Keratinocyte (primary cell): ENCODE measurements at regions not wholly inside any gene's neighbourhood (a gene's known extent, or its start where the extent isn't known, plus 50 kb on each side); places are given as distances from the start of the nearest gene placed in this dataset.

Source experiments
- DNase-seq: peaks from one replicate; pipeline ENCODE4 v3.0.0-alpha.2; 2011; ENCODE audit warnings: low read depth, missing footprints, low spot score
- FAIRE-seq: peaks from 2 replicates; lab custom pipeline; 2011; peaks lifted over from hg19 to GRCh38; lab: Jason Lieb, UNC
- H2AFZ ChIP-seq: 2 replicates; pipeline ENCODE4 v1.6.0; 2012; ENCODE audit warnings: low read length, control low read depth, inconsistent platforms; ENCODE audit not compliant: control insufficient read depth
- H3K27ac ChIP-seq: 2 replicates; pipeline ENCODE4 v1.5.1; 2011; ENCODE audit warnings: low read length; ENCODE audit not compliant: control insufficient read depth, insufficient read depth
- H3K27me3 ChIP-seq: 3 replicates; pipeline ENCODE4 v1.6.0; 2011; ENCODE audit warnings: low read length; ENCODE audit not compliant: control insufficient read depth, insufficient read depth; ENCODE audit errors: extremely low read depth
- H3K36me3 ChIP-seq, 2 experiments: 2 replicates in 1 of 2; 3 replicates in 1 of 2; pipeline ENCODE4 v1.5.1; 2011; ENCODE audit warnings: low read length in 2 of 2, mild to moderate bottlenecking in 1 of 2; ENCODE audit not compliant: control insufficient read depth in 2 of 2, insufficient read depth in 2 of 2; ENCODE audit errors: extremely low read depth in 1 of 2
- H3K4me1 ChIP-seq: 3 replicates; pipeline ENCODE4 v1.5.1; 2011; ENCODE audit warnings: low read length; ENCODE audit not compliant: control insufficient read depth, insufficient read depth; ENCODE audit errors: extremely low read depth
- H3K4me2 ChIP-seq: 3 replicates; pipeline ENCODE4 v1.6.0; 2011; ENCODE audit warnings: low read depth, low read length; ENCODE audit not compliant: control insufficient read depth, insufficient read depth; ENCODE audit errors: extremely low read depth
- H3K4me3 ChIP-seq, 3 experiments: fragments of 200-600 bp in 1 of 3; sonication (generic) in 1 of 3; 2 replicates in 2 of 3; 3 replicates in 1 of 3; pipeline ENCODE4 v1.5.1; 2011 to 2016; ENCODE audit warnings: low read length in 3 of 3, mild to moderate bottlenecking in 3 of 3, control low read depth in 2 of 3, inconsistent platforms in 1 of 3, low read depth in 1 of 3, mixed read lengths in 1 of 3, mixed run types in 1 of 3, moderate library complexity in 1 of 3; ENCODE audit not compliant: control insufficient read depth in 2 of 3, insufficient read depth in 2 of 3; ENCODE audit errors: extremely low read depth in 1 of 3
- H3K79me2 ChIP-seq: 2 replicates; pipeline ENCODE4 v1.6.0; 2012; ENCODE audit warnings: low read length; ENCODE audit not compliant: control insufficient read depth, insufficient read depth
- H3K9ac ChIP-seq: 3 replicates; pipeline ENCODE4 v1.6.0; 2011; ENCODE audit warnings: low read length; ENCODE audit not compliant: control insufficient read depth, insufficient read depth; ENCODE audit errors: extremely low read depth
- H3K9me1 ChIP-seq: 3 replicates; pipeline ENCODE4 v1.6.0; 2011; ENCODE audit warnings: low read length; ENCODE audit not compliant: control insufficient read depth, insufficient read depth; ENCODE audit errors: extremely low read depth
- H3K9me3 ChIP-seq: 2 replicates; pipeline ENCODE4 v1.5.1; 2012; ENCODE audit warnings: low read depth, low read length; ENCODE audit not compliant: control insufficient read depth
- H4K20me1 ChIP-seq: 3 replicates; pipeline ENCODE4 v1.6.0; 2011; ENCODE audit warnings: low read length; ENCODE audit not compliant: control insufficient read depth, insufficient read depth; ENCODE audit errors: extremely low read depth
- EZH2 ChIP-seq: IDR thresholded peaks from one replicate; pipeline ENCODE4 v1.6.1; 2012; ENCODE audit warnings: inconsistent platforms, mild to moderate bottlenecking, low read length, moderate library complexity
- dilution Hi-C: fragments of 300-500 bp; cut with MboI; formaldehyde crosslinking; loops from one replicate; pipeline ENCODE4 v1.7.0; 2020; ENCODE audit warnings: low sequenced_read_pairs; ENCODE audit not compliant: extremely low pct_ligation_motif_present
- TF ChIP-seq, protein P1 (sequence below), 3 experiments: IDR thresholded peaks in 1 of 3; conservative IDR thresholded peaks in 1 of 3; optimal IDR thresholded peaks in 1 of 3; 2 replicates in 2 of 3; 3 replicates in 1 of 3; pipeline versions ENCODE3 to v1.5.1; 2011; ENCODE audit warnings: low read length in 3 of 3, mild to moderate bottlenecking in 3 of 3, moderate library complexity in 2 of 3, control low read depth in 1 of 3, inconsistent platforms in 1 of 3; ENCODE audit not compliant: insufficient read depth in 2 of 3; ENCODE audit errors: extremely low read depth in 1 of 3

DNA sequence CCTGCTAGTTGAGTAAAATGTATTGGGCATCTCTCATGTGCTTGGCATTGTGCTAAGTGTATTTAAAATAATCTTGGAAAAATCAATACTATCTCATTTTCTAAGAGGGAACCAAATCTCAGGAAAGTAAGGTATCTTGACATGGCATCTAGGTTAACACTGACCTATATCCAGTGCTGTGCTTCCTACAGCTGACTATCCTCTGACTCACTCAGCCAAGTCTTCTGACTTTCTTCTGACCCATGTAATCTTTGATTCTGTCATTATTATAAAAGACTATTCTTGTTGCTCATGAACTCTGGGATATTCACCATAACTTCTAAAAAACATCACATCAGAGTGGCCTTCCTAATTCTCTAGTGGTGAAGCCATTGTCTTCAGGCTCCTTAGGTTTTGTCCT lies 304.1 kb upstream of the TENM4 start:
- Histone ChIP-seq H3K9me3 (no peaks in the 10 kb centered on the region), H4K20me1 (no peaks in the 10 kb centered on the region), H3K4me2 (no peak overlapping the region), H3K27me3 (no peaks in the 10 kb centered on the region), H3K9me1 (no peaks in the 10 kb centered on the region), H3K79me2 (no peaks in the 10 kb centered on the region), H3K27ac (no peak overlapping the region), H3K4me3 (no peak overlapping the region), H2AFZ (no peak overlapping the region), H3K4me1 (no peaks in the 10 kb centered on the region), H3K36me3 (no peaks in the 10 kb centered on the region), H3K9ac (no peak overlapping the region)
- dilution Hi-C loops: no loop called here
- no peak for DNase-seq
- FAIRE-seq: no peak
- TF ChIP-seq, protein P1, sequence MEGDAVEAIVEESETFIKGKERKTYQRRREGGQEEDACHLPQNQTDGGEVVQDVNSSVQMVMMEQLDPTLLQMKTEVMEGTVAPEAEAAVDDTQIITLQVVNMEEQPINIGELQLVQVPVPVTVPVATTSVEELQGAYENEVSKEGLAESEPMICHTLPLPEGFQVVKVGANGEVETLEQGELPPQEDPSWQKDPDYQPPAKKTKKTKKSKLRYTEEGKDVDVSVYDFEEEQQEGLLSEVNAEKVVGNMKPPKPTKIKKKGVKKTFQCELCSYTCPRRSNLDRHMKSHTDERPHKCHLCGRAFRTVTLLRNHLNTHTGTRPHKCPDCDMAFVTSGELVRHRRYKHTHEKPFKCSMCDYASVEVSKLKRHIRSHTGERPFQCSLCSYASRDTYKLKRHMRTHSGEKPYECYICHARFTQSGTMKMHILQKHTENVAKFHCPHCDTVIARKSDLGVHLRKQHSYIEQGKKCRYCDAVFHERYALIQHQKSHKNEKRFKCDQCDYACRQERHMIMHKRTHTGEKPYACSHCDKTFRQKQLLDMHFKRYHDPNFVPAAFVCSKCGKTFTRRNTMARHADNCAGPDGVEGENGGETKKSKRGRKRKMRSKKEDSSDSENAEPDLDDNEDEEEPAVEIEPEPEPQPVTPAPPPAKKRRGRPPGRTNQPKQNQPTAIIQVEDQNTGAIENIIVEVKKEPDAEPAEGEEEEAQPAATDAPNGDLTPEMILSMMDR (optimal IDR thresholded peaks at IDR 0.05 in 1 of 3, IDR thresholded peaks at IDR 0.05 in 1 of 3, conservative IDR thresholded peaks at IDR 0.05 in 1 of 3; ENCODE audit: extremely low read depth in 1 of 3, insufficient read depth in 2 of 3, low read length in 3 of 3): no peak
- TF ChIP-seq EZH2: no peak

DNA sequence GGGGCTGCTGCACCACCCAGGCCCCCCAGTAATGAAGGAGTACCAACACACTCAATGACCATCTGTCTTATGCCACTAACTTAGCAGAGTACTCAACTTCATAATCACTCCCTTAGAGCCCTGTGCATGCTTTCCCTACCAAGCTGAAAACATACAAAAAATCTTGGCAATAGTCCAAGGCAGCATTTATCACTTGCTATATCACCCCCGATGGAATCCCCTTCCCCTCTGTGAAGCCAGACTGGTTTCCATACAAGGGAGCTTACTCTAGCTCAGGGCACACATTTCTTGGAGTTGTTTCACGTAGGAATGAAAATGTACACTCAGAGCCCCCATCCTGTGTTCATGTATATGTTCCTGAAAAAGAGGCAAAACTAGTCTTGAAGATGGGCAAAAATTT lies 301.3 kb upstream of the TENM4 start:
- Histone ChIP-seq H3K4me2 (no peak overlapping the region), H3K9me3 (no peaks in the 10 kb centered on the region), H3K79me2 (no peaks in the 10 kb centered on the region), H3K9ac (no peak overlapping the region), H2AFZ (no peak overlapping the region), H3K36me3 (no peaks in the 10 kb centered on the region), H3K27me3 (no peaks in the 10 kb centered on the region), H3K4me3 (no peak overlapping the region), H3K4me1 (no peaks in the 10 kb centered on the region), H3K9me1 (no peaks in the 10 kb centered on the region), H4K20me1 (no peaks in the 10 kb centered on the region), H3K27ac (no peak overlapping the region)
- no peak for TF ChIP-seq EZH2
- TF ChIP-seq, protein P1 (optimal IDR thresholded peaks at IDR 0.05 in 1 of 3, IDR thresholded peaks at IDR 0.05 in 1 of 3, conservative IDR thresholded peaks at IDR 0.05 in 1 of 3; ENCODE audit: extremely low read depth in 1 of 3, insufficient read depth in 2 of 3, low read length in 3 of 3): no peak
- DNase-seq (no peak), FAIRE-seq (no peak)
- dilution Hi-C loops: no loop called here
